Osteoblast (primary cell): ENCODE measurements at regions not wholly inside any gene's neighbourhood (a gene's known extent, or its start where the extent isn't known, plus 50 kb on each side); places are given as distances from the start of the nearest gene placed in this dataset.
"Not testable (repeated sequence)": the region's sequence is repeated elsewhere in the genome, so short reads cannot be mapped to it uniquely, and the experiment has no call there.

Experiments
- DNase-seq: peaks from one replicate; pipeline ENCODE4 v3.0.0; 2011; ENCODE audit warnings: low spot score, mixed read lengths; ENCODE audit not compliant: insufficient read length; ENCODE audit errors: missing footprints
- H2AFZ ChIP-seq: 2 replicates; pipeline ENCODE4 v1.6.0; 2011; ENCODE audit warnings: mild to moderate bottlenecking, low read length
- H3K27ac ChIP-seq: 2 replicates; pipeline ENCODE4 v1.5.1; 2011; ENCODE audit warnings: mild to moderate bottlenecking, low read depth, low read length, moderate library complexity
- H3K27me3 ChIP-seq: 2 replicates; pipeline ENCODE4 v1.6.0; 2012; ENCODE audit warnings: mild to moderate bottlenecking, control low read depth, inconsistent platforms, low read length, moderate library complexity; ENCODE audit not compliant: insufficient read depth
- H3K36me3 ChIP-seq: 2 replicates; pipeline ENCODE4 v1.5.1; 2011; ENCODE audit warnings: mild to moderate bottlenecking, low read length, control low read depth, moderate library complexity; ENCODE audit not compliant: insufficient read depth
- H3K4me1 ChIP-seq: 2 replicates; pipeline ENCODE4 v1.5.1; 2011; ENCODE audit warnings: mild to moderate bottlenecking, low read length, control low read depth, moderate library complexity; ENCODE audit not compliant: insufficient read depth
- H3K4me2 ChIP-seq: 2 replicates; pipeline ENCODE4 v1.6.0; 2011; ENCODE audit warnings: mild to moderate bottlenecking, low read length; ENCODE audit not compliant: insufficient read depth
- H3K4me3 ChIP-seq: fragments of 200-600 bp; sonication (generic); 3 replicates; pipeline ENCODE4 v1.5.1; 2012; ENCODE audit warnings: mild to moderate bottlenecking, low read length, inconsistent platforms; ENCODE audit not compliant: insufficient read depth
- H3K79me2 ChIP-seq: 2 replicates; pipeline ENCODE4 v1.6.0; 2012; ENCODE audit warnings: mild to moderate bottlenecking, low read length, control low read depth, inconsistent platforms; ENCODE audit not compliant: insufficient read depth
- H3K9me3 ChIP-seq: 2 replicates; pipeline ENCODE4 v1.5.1; 2011; ENCODE audit warnings: low read depth, low read length, control low read depth
- H4K20me1 ChIP-seq: 2 replicates; pipeline ENCODE4 v1.6.0; 2012; ENCODE audit warnings: mild to moderate bottlenecking, low read length, control low read depth; ENCODE audit not compliant: insufficient read depth
- CTCF ChIP-seq: IDR thresholded peaks from 2 replicates; pipeline ENCODE4 v1.5.1; 2011; ENCODE audit warnings: mild to moderate bottlenecking, low read depth, low read length, moderate library complexity; ENCODE audit errors: extremely low read depth

DNA sequence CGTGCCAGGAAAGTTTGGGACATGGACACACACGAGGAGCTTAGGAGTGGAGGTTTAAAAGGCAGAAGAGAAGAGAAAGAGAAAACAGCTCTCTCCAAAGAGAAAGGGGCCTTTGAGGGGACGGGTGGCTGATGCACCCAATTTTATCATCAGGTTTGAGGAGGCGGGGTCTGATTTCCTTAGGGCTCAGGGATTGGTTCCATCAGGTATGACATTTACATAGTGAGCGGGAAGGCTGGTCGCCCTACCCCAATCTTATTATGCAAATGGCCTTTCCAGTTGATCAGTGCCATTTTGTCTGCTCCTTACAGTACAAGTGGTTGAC is 749.1 kb upstream of the TPTE start:
- H3K4me3 ChIP-seq: no peak overlapping the region
- peaks cover 28% of the 10 kb centered on the region for H3K9me3 ChIP-seq
- H3K4me2 ChIP-seq: no peak overlapping the region
- no peaks in the 10 kb centered on the region for H3K27me3 ChIP-seq
- H3K36me3 ChIP-seq: no peaks in the 10 kb centered on the region
- no peak for DNase-seq
- no peak overlapping the region for H3K27ac ChIP-seq
- H3K4me1 ChIP-seq: no peaks in the 10 kb centered on the region
- no peak for TF ChIP-seq CTCF
- H2AFZ ChIP-seq: no peak overlapping the region
- no peaks in the 10 kb centered on the region for H3K79me2 ChIP-seq
- no peaks in the 10 kb centered on the region for H4K20me1 ChIP-seq

DNA sequence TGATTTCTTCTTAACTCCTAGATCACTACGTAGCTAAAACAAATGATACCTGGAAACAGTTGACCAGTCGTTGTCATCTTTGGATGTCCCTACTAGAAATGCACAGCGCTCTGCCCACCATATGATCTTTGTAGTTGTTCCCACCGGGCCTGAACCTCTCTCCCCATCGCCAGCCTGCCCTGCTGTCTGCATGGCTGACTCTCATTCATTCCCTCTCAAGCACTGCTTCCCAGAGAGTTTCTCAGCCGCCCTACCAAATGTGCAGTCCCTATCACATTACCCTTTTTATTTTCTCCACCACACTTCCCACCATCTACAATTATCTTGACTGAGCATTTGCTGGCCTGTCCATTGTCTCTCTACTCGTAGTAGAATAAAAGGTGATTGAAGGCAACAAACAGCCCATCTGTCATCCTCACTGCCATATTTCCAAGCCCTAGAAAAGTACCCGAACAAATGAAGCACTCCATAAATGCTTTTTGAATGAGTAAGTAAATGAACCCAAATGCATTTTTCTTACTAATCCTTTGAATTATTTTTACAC is 748.4 kb upstream of the TPTE start:
- H4K20me1 ChIP-seq, H3K79me2 ChIP-seq, H3K36me3 ChIP-seq, H3K4me3 ChIP-seq, H3K27ac ChIP-seq, H3K4me2 ChIP-seq, H3K4me1 ChIP-seq, DNase-seq, H2AFZ ChIP-seq, H3K27me3 ChIP-seq: not testable (repeated sequence)
- H3K9me3 ChIP-seq: peaks cover 23% of the 10 kb centered on the region

- DNase-seq: no peak
- H3K9me3 ChIP-seq: peaks cover 21% of the 10 kb centered on the region
- H3K36me3 ChIP-seq: no peaks in the 10 kb centered on the region
- no peak for TF ChIP-seq CTCF
- no peaks in the 10 kb centered on the region for H3K79me2 ChIP-seq
- no peaks in the 10 kb centered on the region for H3K27me3 ChIP-seq
- no peaks in the 10 kb centered on the region for H3K4me1 ChIP-seq
- H2AFZ ChIP-seq: no peak overlapping the region
- no peaks in the 10 kb centered on the region for H4K20me1 ChIP-seq
- H3K4me2 ChIP-seq: no peak overlapping the region
- H3K4me3 ChIP-seq: no peak overlapping the region
- no peak overlapping the region for H3K27ac ChIP-seq
These were observed 747.0 kb upstream of the TPTE start for GRCh38 chr21:9774347-9774746.

- not testable (repeated sequence) for H3K27ac ChIP-seq
- H3K9me3 ChIP-seq: peaks cover 21% of the 10 kb centered on the region
These were observed 746.3 kb upstream of the TPTE start for GRCh38 chr21:9774901-9775593.

DNA sequence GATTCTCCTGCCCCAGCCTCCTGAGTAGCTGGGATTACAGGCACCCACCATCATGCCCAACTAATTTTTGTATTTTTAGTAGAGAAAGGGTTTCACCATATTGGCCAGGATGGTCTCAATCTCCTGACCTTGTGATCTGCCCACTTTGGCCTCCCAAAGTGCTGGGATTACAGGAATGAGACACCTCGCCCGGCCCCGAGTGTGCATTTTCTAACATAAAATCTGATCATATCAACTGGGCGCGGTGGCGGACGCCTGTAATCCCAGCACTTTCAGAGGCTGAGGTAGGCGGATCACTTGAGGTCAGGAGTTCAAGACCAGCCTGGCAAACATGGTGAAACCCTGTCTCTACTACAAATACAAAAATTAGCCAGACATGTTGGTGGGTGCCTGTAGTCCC is 745.5 kb upstream of the TPTE start:
- H3K4me3 ChIP-seq, H3K27ac ChIP-seq, H3K36me3 ChIP-seq, H4K20me1 ChIP-seq, H3K27me3 ChIP-seq, H2AFZ ChIP-seq, H3K4me1 ChIP-seq, H3K4me2 ChIP-seq, DNase-seq, H3K79me2 ChIP-seq: not testable (repeated sequence)
- H3K9me3 ChIP-seq: peaks cover 22% of the 10 kb centered on the region

More at GRCh38 chr21:9774901-9775593, 746.3 kb upstream of the TPTE start:
- not testable (repeated sequence) for H3K27me3 ChIP-seq, H3K36me3 ChIP-seq, H3K4me2 ChIP-seq, H2AFZ ChIP-seq, DNase-seq, H3K79me2 ChIP-seq, H4K20me1 ChIP-seq, H3K4me3 ChIP-seq, H3K4me1 ChIP-seq

GRCh38 chr21:9776286-9777020 is 744.9 kb upstream of the TPTE start:
- H3K4me1 ChIP-seq, H3K27ac ChIP-seq, H3K4me2 ChIP-seq, H3K4me3 ChIP-seq, DNase-seq, H3K27me3 ChIP-seq, H3K79me2 ChIP-seq, H4K20me1 ChIP-seq, H3K36me3 ChIP-seq, H2AFZ ChIP-seq: not testable (repeated sequence)
- peaks cover 20% of the 10 kb centered on the region for H3K9me3 ChIP-seq

GRCh38 chr21:9778541-9778940 is 742.8 kb upstream of the TPTE start:
- not testable (repeated sequence) for H3K79me2 ChIP-seq, H2AFZ ChIP-seq, DNase-seq, H3K27ac ChIP-seq, H4K20me1 ChIP-seq, H3K4me1 ChIP-seq, H3K4me3 ChIP-seq, H3K4me2 ChIP-seq, H3K27me3 ChIP-seq, H3K36me3 ChIP-seq
- peaks cover 17% of the 10 kb centered on the region for H3K9me3 ChIP-seq
